GM12864 (cell line): ENCODE measurements at regions not wholly inside any gene's neighbourhood (a gene's known extent, or its start where the extent isn't known, plus 50 kb on each side); places are given as distances from the start of the nearest gene placed in this dataset.
"Not testable (repeated sequence)": the region's sequence is repeated elsewhere in the genome, so short reads cannot be mapped to it uniquely, and the experiment has no call there.

Source experiments
- DNase-seq: peaks from one replicate; pipeline ENCODE4 v3.0.0-alpha.2; 2011; ENCODE audit warnings: low read depth
- H3K4me3 ChIP-seq: 2 replicates; pipeline ENCODE4 v1.5.1; 2011; ENCODE audit warnings: mild to moderate bottlenecking, low read depth, low read length, control low read depth
- TF ChIP-seq, protein P1 (sequence below): IDR thresholded peaks from 2 replicates; pipeline ENCODE4 v1.5.1; 2011; ENCODE audit warnings: low read depth, mild to moderate bottlenecking, moderate library complexity, low read length, control low read depth, inconsistent platforms; ENCODE audit errors: missing control alignments

DNA sequence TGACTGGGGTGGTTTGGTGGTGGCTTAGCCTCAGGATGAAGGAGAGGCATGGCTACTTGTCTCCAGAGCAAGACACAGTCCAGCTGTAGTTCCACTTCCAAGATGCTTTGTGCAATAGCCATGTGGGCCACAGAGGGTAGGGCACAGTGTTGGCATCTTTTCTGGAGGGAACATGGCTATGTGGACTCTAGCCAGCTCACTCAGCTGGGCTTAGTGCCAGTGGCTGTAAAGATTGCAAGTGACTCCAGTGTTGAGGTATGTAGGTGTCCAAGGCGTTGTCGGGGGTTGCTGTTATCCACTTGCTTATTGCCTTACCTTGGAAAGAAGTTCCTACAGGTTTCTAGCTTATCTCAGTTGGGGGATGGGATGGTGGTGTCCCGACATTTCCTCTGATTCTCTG is 233.4 kb downstream of the CD109 start:
- TF ChIP-seq, protein P1, sequence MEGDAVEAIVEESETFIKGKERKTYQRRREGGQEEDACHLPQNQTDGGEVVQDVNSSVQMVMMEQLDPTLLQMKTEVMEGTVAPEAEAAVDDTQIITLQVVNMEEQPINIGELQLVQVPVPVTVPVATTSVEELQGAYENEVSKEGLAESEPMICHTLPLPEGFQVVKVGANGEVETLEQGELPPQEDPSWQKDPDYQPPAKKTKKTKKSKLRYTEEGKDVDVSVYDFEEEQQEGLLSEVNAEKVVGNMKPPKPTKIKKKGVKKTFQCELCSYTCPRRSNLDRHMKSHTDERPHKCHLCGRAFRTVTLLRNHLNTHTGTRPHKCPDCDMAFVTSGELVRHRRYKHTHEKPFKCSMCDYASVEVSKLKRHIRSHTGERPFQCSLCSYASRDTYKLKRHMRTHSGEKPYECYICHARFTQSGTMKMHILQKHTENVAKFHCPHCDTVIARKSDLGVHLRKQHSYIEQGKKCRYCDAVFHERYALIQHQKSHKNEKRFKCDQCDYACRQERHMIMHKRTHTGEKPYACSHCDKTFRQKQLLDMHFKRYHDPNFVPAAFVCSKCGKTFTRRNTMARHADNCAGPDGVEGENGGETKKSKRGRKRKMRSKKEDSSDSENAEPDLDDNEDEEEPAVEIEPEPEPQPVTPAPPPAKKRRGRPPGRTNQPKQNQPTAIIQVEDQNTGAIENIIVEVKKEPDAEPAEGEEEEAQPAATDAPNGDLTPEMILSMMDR: no peak
- DNase-seq: no peak
- H3K4me3 ChIP-seq: no peak overlapping the region

GRCh38 chr6:73927421-73927820 is 231.4 kb downstream of the CD109 start:
- no peak overlapping the region for H3K4me3 ChIP-seq
- TF ChIP-seq, protein P1: no peak
- DNase-seq: no peak

DNA sequence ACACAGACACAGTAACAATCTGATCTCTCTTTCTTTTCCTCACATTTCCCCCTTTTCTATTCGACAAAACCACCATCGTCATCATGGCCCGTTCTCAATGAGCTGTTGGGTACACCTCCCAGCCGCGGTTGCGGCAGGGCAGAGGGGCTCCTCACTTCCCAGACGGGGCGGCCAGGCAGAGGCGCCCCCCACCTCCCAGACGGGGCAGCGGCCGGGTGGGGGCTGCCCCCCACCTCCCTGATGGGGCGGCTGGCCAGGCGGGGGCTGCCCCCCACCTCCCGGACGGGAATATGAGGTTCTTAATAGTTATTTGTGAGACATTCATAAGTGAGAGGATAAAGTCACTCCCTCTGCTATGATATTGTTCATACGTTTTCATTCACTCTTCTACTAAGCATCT is 229.7 kb downstream of the CD109 start:
- not testable (repeated sequence) for DNase-seq, H3K4me3 ChIP-seq

- DNase-seq: no peak
- TF ChIP-seq, protein P1: no peak
- no peak overlapping the region for H3K4me3 ChIP-seq
Observed at GRCh38 chr6:73923905-73924485, 228.0 kb downstream of the CD109 start.

GRCh38 chr6:73903155-73903554 is 207.2 kb downstream of the CD109 start:
- DNase-seq: no peak
- no peak overlapping the region for H3K4me3 ChIP-seq
- TF ChIP-seq, protein P1: no peak

DNA sequence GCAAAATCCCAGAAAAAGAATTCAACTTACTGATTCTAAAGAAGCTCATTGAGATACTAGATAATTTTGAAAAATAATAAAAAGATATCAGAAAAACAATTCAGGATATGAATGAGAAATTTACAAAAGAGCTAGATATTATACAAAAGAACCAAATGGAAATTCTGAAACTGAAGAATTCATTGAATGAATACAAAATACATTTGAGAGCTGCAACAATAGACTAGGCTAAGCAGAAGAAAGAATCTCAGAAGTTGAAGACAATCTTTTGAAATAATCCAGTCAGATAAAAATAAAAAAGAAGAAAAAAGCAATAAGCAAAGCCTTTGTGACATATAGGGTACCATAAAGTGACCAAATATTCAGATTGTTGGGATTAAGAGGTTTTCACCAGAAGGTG is 206.0 kb downstream of the CD109 start:
- TF ChIP-seq, protein P1: no peak
- H3K4me3 ChIP-seq: no peak overlapping the region
- no peak for DNase-seq

- no peak overlapping the region for H3K4me3 ChIP-seq
Observed at GRCh38 chr6:73901311-73901710, 205.3 kb downstream of the CD109 start.

More at GRCh38 chr6:73901311-73901710, 205.3 kb downstream of the CD109 start:
- no peak for DNase-seq
- TF ChIP-seq, protein P1: no peak
